Fibroblast of villous mesenchyme (primary cell): ENCODE measurements at regions not wholly inside any gene's neighbourhood (a gene's known extent, or its start where the extent isn't known, plus 50 kb on each side); places are given as distances from the start of the nearest gene placed in this dataset.

ENCODE experiments used
- DNase-seq: peaks from one replicate; pipeline ENCODE4 v3.0.0-alpha.2; 2010; ENCODE audit warnings: low read depth
- H3K4me3 ChIP-seq: 2 replicates; pipeline ENCODE4 v1.5.1; 2011; ENCODE audit warnings: low read depth, mild to moderate bottlenecking, low read length
- CTCF ChIP-seq: IDR thresholded peaks from 2 replicates; pipeline ENCODE4 v1.5.1; 2012; ENCODE audit warnings: low read depth, mild to moderate bottlenecking, low read length; ENCODE audit not compliant: insufficient read depth

GRCh38 chr4:185881430-185881829, 69.4 kb upstream of the SORBS2 start:
- H3K4me3 ChIP-seq, result no peak overlapping the region
- TF ChIP-seq CTCF, result no peak
- DNase-seq, result no peak

GRCh38 chr4:185883591-185883990, 71.6 kb upstream of the SORBS2 start:
- no peak overlapping the region for H3K4me3 ChIP-seq
- DNase-seq, result no peak
- no peak for TF ChIP-seq CTCF

- DNase-seq, result no peak
- H3K4me3 ChIP-seq, result no peak overlapping the region
- no peak for TF ChIP-seq CTCF
Observed at GRCh38 chr4:185885075-185885474, 73.1 kb upstream of the SORBS2 start.

GRCh38 chr4:185885604-185886003, 73.6 kb upstream of the SORBS2 start:
- no peak for DNase-seq
- no peak overlapping the region for H3K4me3 ChIP-seq
- TF ChIP-seq CTCF, result no peak

GRCh38 chr4:185886832-185887524, 75.0 kb upstream of the SORBS2 start:
- TF ChIP-seq CTCF, result no peak
- no peak for DNase-seq
- H3K4me3 ChIP-seq, result no peak overlapping the region

- TF ChIP-seq CTCF, result no peak
- no peak overlapping the region for H3K4me3 ChIP-seq
- no peak for DNase-seq
Observed at GRCh38 chr4:185888676-185889075, 76.7 kb upstream of the SORBS2 start.

GRCh38 chr4:185889585-185889984, 77.6 kb upstream of the SORBS2 start:
- H3K4me3 ChIP-seq, result no peak overlapping the region
- DNase-seq, result no peak
- no peak for TF ChIP-seq CTCF
